T-helper 1 cell (primary cell): ENCODE measurements at regions not wholly inside any gene's neighbourhood (a gene's known extent, or its start where the extent isn't known, plus 50 kb on each side); places are given as distances from the start of the nearest gene placed in this dataset.
"Not testable (repeated sequence)": the region's sequence is repeated elsewhere in the genome, so short reads cannot be mapped to it uniquely, and the experiment has no call there.

Source experiments
- DNase-seq, 5 donors: peaks; one replicate each; pipeline ENCODE4 v3.0.0-alpha.2; 2012 to 2020

GRCh38 chr7:20839196-20839735 is 52.6 kb upstream of the SP8 start:
- DNase-seq = no peak

- DNase-seq = no peak
Measured at GRCh38 chr7:20839987-20840386, 53.3 kb upstream of the SP8 start.

- DNase-seq = no peak
Measured at GRCh38 chr7:20846791-20847190, 60.1 kb upstream of the SP8 start.

- DNase-seq = no peak
Measured at GRCh38 chr7:20858951-20859350, 72.3 kb upstream of the SP8 start.

- DNase-seq = no peak
Measured at GRCh38 chr7:20861468-20861867, 74.8 kb upstream of the SP8 start.

GRCh38 chr7:20862554-20862953 is 75.9 kb upstream of the SP8 start:
- DNase-seq = no peak

GRCh38 chr7:20864221-20864620 is 77.5 kb upstream of the SP8 start:
- DNase-seq = no peak

- DNase-seq = no peak
Measured at GRCh38 chr7:20865684-20866083, 79.0 kb upstream of the SP8 start.

- DNase-seq = no peak
Measured at GRCh38 chr7:20870977-20871376, 84.3 kb upstream of the SP8 start.

GRCh38 chr7:20892776-20893175 is 106.1 kb upstream of the SP8 start:
- DNase-seq = no peak

GRCh38 chr7:20894806-20895205 is 108.1 kb upstream of the SP8 start:
- no peak for DNase-seq

GRCh38 chr7:20895563-20895962 is 108.9 kb upstream of the SP8 start:
- no peak for DNase-seq

GRCh38 chr7:20896996-20897395 is 110.3 kb upstream of the SP8 start:
- DNase-seq = no peak

- DNase-seq = no peak
Measured at GRCh38 chr7:20906801-20907453, 120.2 kb upstream of the SP8 start.

GRCh38 chr7:20911081-20911480 is 124.4 kb upstream of the SP8 start:
- DNase-seq = no peak

GRCh38 chr7:20913853-20914252 is 127.2 kb upstream of the SP8 start:
- DNase-seq = no peak

GRCh38 chr7:20916311-20916710 is 129.6 kb upstream of the SP8 start:
- no peak for DNase-seq

- DNase-seq = no peak
Measured at GRCh38 chr7:20917603-20918002, 130.9 kb upstream of the SP8 start.

GRCh38 chr7:20918156-20918555 is 131.5 kb upstream of the SP8 start:
- DNase-seq = no peak

GRCh38 chr7:20927178-20927577 is 140.5 kb upstream of the SP8 start:
- DNase-seq = not testable (repeated sequence)

GRCh38 chr7:20927976-20928375 is 141.3 kb upstream of the SP8 start:
- no peak for DNase-seq

GRCh38 chr7:20929199-20929598 is 142.5 kb upstream of the SP8 start:
- no peak for DNase-seq

GRCh38 chr7:20931739-20932138 is 145.1 kb upstream of the SP8 start:
- DNase-seq = no peak

- no peak for DNase-seq
Measured at GRCh38 chr7:20932785-20933527, 146.3 kb upstream of the SP8 start.
